ENCODE measurements at regions not wholly inside any gene's neighbourhood (a gene's known extent, or its start where the extent isn't known, plus 50 kb on each side); places are given as distances from the start of the nearest gene placed in this dataset.

DNA sequence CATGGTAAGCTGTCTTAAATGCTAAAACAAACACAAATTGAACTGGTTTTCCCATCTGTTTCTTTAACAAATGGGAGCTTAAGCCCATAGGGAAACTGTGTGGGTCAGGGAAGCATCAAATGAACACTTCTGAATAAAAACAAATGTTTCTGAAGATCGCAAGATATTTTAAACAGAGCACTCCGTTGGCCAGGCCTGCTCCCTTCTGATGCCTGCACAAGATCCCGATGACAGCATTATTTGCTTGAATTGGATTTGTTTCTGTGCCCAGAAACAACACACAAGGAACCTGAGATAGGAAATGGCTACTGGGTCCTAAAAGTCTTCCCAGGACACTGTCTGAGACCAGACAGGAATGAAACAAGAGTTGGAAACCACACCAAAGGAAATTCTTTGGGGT lies 425.8 kb upstream of the ZFHX3 start:
- TF ChIP-seq, protein P1, sequence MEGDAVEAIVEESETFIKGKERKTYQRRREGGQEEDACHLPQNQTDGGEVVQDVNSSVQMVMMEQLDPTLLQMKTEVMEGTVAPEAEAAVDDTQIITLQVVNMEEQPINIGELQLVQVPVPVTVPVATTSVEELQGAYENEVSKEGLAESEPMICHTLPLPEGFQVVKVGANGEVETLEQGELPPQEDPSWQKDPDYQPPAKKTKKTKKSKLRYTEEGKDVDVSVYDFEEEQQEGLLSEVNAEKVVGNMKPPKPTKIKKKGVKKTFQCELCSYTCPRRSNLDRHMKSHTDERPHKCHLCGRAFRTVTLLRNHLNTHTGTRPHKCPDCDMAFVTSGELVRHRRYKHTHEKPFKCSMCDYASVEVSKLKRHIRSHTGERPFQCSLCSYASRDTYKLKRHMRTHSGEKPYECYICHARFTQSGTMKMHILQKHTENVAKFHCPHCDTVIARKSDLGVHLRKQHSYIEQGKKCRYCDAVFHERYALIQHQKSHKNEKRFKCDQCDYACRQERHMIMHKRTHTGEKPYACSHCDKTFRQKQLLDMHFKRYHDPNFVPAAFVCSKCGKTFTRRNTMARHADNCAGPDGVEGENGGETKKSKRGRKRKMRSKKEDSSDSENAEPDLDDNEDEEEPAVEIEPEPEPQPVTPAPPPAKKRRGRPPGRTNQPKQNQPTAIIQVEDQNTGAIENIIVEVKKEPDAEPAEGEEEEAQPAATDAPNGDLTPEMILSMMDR (IDR thresholded peaks at IDR 0.05) = no peak
- TF ChIP-seq POLR2AphosphoS5 (IDR thresholded peaks at IDR 0.05; ENCODE audit: low read depth, low read length) = no peak
- TF ChIP-seq, protein P2, sequence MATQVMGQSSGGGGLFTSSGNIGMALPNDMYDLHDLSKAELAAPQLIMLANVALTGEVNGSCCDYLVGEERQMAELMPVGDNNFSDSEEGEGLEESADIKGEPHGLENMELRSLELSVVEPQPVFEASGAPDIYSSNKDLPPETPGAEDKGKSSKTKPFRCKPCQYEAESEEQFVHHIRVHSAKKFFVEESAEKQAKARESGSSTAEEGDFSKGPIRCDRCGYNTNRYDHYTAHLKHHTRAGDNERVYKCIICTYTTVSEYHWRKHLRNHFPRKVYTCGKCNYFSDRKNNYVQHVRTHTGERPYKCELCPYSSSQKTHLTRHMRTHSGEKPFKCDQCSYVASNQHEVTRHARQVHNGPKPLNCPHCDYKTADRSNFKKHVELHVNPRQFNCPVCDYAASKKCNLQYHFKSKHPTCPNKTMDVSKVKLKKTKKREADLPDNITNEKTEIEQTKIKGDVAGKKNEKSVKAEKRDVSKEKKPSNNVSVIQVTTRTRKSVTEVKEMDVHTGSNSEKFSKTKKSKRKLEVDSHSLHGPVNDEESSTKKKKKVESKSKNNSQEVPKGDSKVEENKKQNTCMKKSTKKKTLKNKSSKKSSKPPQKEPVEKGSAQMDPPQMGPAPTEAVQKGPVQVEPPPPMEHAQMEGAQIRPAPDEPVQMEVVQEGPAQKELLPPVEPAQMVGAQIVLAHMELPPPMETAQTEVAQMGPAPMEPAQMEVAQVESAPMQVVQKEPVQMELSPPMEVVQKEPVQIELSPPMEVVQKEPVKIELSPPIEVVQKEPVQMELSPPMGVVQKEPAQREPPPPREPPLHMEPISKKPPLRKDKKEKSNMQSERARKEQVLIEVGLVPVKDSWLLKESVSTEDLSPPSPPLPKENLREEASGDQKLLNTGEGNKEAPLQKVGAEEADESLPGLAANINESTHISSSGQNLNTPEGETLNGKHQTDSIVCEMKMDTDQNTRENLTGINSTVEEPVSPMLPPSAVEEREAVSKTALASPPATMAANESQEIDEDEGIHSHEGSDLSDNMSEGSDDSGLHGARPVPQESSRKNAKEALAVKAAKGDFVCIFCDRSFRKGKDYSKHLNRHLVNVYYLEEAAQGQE (IDR thresholded peaks at IDR 0.05; ENCODE audit: insufficient read depth in 1 of 2, low read depth in 2 of 2, low read length in 1 of 2) = no peak

All from Panc1 (cell line).